SH-SY5Y (cell line): ENCODE measurements at regions not wholly inside any gene's neighbourhood (a gene's known extent, or its start where the extent isn't known, plus 50 kb on each side); places are given as distances from the start of the nearest gene placed in this dataset.

Experiments
- GATA2 ChIP-seq: IDR thresholded peaks from 2 replicates; pipeline ENCODE4 v1.6.1; 2011; ENCODE audit warnings: mild to moderate bottlenecking, low read depth, low read length
- GATA3 ChIP-seq: IDR thresholded peaks from 2 replicates; pipeline ENCODE4 v1.6.1; 2011; ENCODE audit warnings: low read depth, mild to moderate bottlenecking, low read length, moderate library complexity

DNA sequence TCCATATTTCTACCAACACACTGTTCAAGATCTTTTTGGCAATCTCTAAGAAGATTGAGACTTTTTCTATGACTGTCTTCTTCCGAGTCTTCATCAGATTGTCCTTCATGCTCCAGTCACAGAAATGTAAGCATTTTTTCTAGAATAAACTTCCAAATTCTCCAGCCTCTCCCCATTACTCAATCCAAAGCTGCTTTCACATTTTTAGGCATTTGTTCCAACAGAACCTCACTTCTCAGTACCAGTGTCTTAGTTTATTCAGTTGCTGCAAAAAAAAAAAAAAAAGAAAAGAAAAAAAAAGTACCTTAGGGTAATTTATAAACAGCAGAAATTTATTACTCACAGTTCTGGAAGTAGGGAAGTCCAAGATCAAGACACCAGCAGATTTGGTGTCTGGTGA is 290.8 kb upstream of the NOVA1 start:
- TF ChIP-seq GATA2: no peak
- TF ChIP-seq GATA3: no peak
